ENCODE measurements at regions not wholly inside any gene's neighbourhood (a gene's known extent, or its start where the extent isn't known, plus 50 kb on each side); places are given as distances from the start of the nearest gene placed in this dataset.

GRCh38 chr5:173554989-173555705 is 61.3 kb downstream of the BOD1 start:
- TF ChIP-seq, protein P1, sequence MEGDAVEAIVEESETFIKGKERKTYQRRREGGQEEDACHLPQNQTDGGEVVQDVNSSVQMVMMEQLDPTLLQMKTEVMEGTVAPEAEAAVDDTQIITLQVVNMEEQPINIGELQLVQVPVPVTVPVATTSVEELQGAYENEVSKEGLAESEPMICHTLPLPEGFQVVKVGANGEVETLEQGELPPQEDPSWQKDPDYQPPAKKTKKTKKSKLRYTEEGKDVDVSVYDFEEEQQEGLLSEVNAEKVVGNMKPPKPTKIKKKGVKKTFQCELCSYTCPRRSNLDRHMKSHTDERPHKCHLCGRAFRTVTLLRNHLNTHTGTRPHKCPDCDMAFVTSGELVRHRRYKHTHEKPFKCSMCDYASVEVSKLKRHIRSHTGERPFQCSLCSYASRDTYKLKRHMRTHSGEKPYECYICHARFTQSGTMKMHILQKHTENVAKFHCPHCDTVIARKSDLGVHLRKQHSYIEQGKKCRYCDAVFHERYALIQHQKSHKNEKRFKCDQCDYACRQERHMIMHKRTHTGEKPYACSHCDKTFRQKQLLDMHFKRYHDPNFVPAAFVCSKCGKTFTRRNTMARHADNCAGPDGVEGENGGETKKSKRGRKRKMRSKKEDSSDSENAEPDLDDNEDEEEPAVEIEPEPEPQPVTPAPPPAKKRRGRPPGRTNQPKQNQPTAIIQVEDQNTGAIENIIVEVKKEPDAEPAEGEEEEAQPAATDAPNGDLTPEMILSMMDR (IDR thresholded peaks at IDR 0.05), result no peak
- no peak for TF ChIP-seq POLR2A (IDR thresholded peaks at IDR 0.05)
